ENCODE measurements at regions not wholly inside any gene's neighbourhood (a gene's known extent, or its start where the extent isn't known, plus 50 kb on each side); places are given as distances from the start of the nearest gene placed in this dataset.

DNA sequence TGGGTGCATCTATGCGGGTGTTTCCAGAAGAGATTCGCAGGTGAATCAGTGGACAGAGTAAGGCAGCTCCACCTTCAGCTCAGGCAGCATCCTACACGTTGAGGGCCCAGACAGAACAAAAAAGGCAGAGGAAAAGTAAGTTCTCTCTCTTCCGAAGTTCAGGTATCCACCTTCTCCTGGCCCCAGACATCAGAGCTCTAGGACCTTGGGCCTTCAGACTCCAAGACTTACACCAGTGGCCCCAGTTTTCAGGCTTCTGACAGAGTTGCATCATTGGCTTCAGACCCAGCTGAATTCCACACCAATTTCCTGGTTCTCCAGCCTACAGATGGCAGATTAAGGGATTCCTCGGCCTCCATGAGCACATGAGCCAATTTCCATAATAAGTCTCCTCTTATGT lies 102.2 kb upstream of the GPR26 start:
- Mint-ChIP-seq H3K4me1 (no peaks in the 10 kb centered on the region), H3K4me3 (no peak overlapping the region), H3K9me3 (no peaks in the 10 kb centered on the region), H3K36me3 (no peaks in the 10 kb centered on the region), H3K27ac (no peak overlapping the region), H3K27me3 (peaks cover 9% of the 10 kb centered on the region)
- H3K27ac ChIP-seq (ENCODE audit: insufficient read depth, low read length, poor library complexity, severe bottlenecking), result no peak overlapping the region
- H3K4me1 ChIP-seq (ENCODE audit: control insufficient read depth, insufficient read depth, low read length, poor library complexity, severe bottlenecking), result no peaks in the 10 kb centered on the region
- H3K36me3 ChIP-seq (ENCODE audit: control insufficient read depth, insufficient read depth, low read length), result no peaks in the 10 kb centered on the region
- no peak for ATAC-seq (ENCODE audit: low read depth in 2 of 2)
- no peak for DNase-seq
- H3K9me3 ChIP-seq (ENCODE audit: control insufficient read depth in 2 of 2, low read length in 2 of 2), result no peaks in the 10 kb centered on the region
- no peaks in the 10 kb centered on the region for H3K27me3 ChIP-seq (ENCODE audit: control insufficient read depth, insufficient read depth, low read length)
- H3K4me3 ChIP-seq (ENCODE audit: low read depth, low read length), result no peak overlapping the region

DNA sequence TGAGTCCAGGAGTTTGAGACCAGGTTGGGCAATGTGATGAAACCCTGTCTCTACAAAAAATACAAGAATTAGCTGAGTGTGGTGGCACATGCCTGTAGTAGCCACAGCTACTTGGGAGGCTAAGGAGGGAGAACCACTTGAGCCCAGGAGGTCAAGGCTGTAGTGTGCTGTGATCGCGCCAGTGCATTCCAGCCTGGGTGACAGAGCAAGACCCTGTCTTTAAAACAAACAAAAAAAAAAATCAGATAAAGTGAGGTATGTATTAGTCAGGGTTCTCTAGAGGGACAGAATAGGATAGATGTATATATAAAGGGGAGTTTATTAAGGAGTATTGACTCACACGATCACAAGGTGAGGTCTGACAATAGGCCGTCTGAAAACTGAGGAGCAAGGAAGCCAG lies 101.5 kb upstream of the GPR26 start:
- peaks cover 9% of the 10 kb centered on the region for H3K27me3 Mint-ChIP-seq
- no peaks in the 10 kb centered on the region for H3K9me3 ChIP-seq (ENCODE audit: control insufficient read depth in 2 of 2, low read length in 2 of 2)
- no peaks in the 10 kb centered on the region for H3K9me3 Mint-ChIP-seq
- no peaks in the 10 kb centered on the region for H3K36me3 ChIP-seq (ENCODE audit: control insufficient read depth, insufficient read depth, low read length)
- no peaks in the 10 kb centered on the region for H3K4me1 Mint-ChIP-seq
- H3K27me3 ChIP-seq (ENCODE audit: control insufficient read depth, insufficient read depth, low read length), result no peaks in the 10 kb centered on the region
- H3K27ac ChIP-seq (ENCODE audit: insufficient read depth, low read length, poor library complexity, severe bottlenecking), result no peak overlapping the region
- H3K27ac Mint-ChIP-seq, result no peak overlapping the region
- ATAC-seq (ENCODE audit: low read depth in 2 of 2) (no peak), DNase-seq (no peak)
- H3K4me1 ChIP-seq (ENCODE audit: control insufficient read depth, insufficient read depth, low read length, poor library complexity, severe bottlenecking), result no peaks in the 10 kb centered on the region
- no peak overlapping the region for H3K4me3 ChIP-seq (ENCODE audit: low read depth, low read length)
- H3K4me3 Mint-ChIP-seq, result no peak overlapping the region
- H3K36me3 Mint-ChIP-seq, result no peaks in the 10 kb centered on the region

DNA sequence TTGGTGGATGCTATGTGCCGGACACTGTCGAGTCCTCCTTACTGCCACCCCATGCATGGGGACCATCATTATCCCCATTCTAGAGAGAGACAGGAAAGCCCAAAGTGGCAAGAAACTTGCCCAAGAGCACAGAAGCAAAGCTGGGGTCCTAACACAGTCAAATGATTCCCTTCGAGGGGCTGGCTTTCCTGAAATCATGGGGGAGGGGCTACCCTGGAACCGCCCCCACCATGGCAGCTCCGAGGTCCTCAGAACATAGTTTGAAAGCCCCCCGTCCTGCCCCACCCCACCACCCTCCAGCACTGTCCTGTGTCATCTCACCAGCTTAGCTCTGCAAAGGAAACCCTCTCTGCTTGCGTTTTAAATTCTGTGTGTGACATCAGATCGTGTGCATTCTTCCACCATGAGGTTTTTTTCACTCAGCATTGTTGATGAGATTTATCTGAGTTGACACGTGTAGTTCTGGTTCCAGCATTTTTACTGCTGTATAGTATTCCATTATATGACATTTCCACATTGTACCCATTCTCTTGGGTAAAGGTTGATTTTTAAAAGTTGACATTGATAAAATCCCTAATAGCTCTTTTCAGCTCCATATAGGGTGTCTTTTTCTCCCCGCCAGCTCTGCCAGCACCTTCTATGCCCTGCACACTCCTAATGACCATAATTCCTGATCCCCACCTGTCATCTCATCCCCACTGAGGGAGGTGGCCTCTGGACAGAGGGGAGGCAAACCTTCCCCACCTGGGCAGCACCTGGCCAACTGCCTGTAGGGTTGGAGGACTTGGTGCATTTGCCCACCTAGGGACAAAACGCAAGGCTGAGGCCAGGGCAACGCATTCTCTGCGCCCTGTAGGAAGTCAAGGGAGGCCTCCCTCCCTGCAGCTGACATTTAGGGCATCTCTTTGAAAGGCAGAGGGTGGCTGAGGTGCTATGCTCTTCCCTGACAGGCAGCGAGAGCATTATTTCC lies 100.2 kb upstream of the GPR26 start:
- ATAC-seq (ENCODE audit: low read depth in 2 of 2) (no peak), DNase-seq (no peak)
- Mint-ChIP-seq H3K27ac (no peak overlapping the region), H3K36me3 (no peaks in the 10 kb centered on the region), H3K9me3 (no peaks in the 10 kb centered on the region), H3K4me3 (no peak overlapping the region), H3K27me3 (peaks cover 9% of the 10 kb centered on the region), H3K4me1 (no peaks in the 10 kb centered on the region)
- Histone ChIP-seq H3K4me1 (ENCODE audit: control insufficient read depth, insufficient read depth, low read length, poor library complexity, severe bottlenecking) (no peaks in the 10 kb centered on the region), H3K4me3 (ENCODE audit: low read depth, low read length) (no peak overlapping the region), H3K36me3 (ENCODE audit: control insufficient read depth, insufficient read depth, low read length) (no peaks in the 10 kb centered on the region), H3K9me3 (ENCODE audit: control insufficient read depth in 2 of 2, low read length in 2 of 2) (no peaks in the 10 kb centered on the region), H3K27me3 (ENCODE audit: control insufficient read depth, insufficient read depth, low read length) (no peaks in the 10 kb centered on the region), H3K27ac (ENCODE audit: insufficient read depth, low read length, poor library complexity, severe bottlenecking) (no peak overlapping the region)

DNA sequence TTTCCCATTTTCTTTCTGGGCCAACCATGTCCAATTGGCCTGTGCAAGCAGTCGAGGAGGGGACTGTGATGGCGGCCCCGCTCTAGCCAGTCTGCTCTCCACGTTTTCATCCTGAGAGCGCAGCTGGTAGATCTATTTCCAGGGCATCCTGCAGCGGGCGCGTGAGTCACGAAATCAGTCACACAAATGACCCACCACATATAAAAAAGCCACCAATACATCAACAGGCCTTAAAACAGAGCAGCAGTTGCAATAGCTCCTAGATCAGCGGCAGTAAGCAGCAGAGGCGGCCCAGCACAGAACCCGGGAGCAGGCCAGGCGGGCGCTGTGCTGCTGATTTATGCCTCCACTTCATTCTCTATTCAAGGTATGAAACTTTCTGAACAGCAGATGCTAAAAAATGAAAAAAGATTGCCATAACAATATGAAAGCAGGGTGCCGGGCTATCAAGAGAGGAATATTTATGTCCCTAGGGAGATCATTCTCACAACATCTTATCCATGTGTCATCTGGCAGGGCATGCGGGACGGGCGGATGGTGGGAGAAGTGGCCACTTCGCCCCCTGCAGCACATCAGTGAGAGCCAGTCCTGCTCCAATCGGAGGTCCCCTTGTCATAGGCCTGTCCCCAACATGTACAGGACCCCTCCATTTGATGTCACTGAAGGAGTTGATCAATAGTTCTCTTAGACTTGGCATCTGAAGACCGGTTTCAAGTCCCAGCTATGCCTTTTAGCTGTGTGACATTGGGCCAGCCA lies 98.0 kb upstream of the GPR26 start:
- no peaks in the 10 kb centered on the region for H3K9me3 Mint-ChIP-seq
- H3K27me3 ChIP-seq (ENCODE audit: control insufficient read depth, insufficient read depth, low read length), result no peaks in the 10 kb centered on the region
- H3K27ac ChIP-seq (ENCODE audit: insufficient read depth, low read length, poor library complexity, severe bottlenecking), result no peak overlapping the region
- no peak for ATAC-seq (ENCODE audit: low read depth in 2 of 2)
- H3K4me3 Mint-ChIP-seq, result no peak overlapping the region
- DNase-seq, result no peak
- no peaks in the 10 kb centered on the region for H3K36me3 Mint-ChIP-seq
- no peaks in the 10 kb centered on the region for H3K4me1 ChIP-seq (ENCODE audit: control insufficient read depth, insufficient read depth, low read length, poor library complexity, severe bottlenecking)
- no peaks in the 10 kb centered on the region for H3K36me3 ChIP-seq (ENCODE audit: control insufficient read depth, insufficient read depth, low read length)
- no peaks in the 10 kb centered on the region for H3K9me3 ChIP-seq (ENCODE audit: control insufficient read depth in 2 of 2, low read length in 2 of 2)
- peaks cover 11% of the 10 kb centered on the region for H3K27me3 Mint-ChIP-seq
- no peak overlapping the region for H3K27ac Mint-ChIP-seq
- no peaks in the 10 kb centered on the region for H3K4me1 Mint-ChIP-seq
- H3K4me3 ChIP-seq (ENCODE audit: low read depth, low read length), result no peak overlapping the region

DNA sequence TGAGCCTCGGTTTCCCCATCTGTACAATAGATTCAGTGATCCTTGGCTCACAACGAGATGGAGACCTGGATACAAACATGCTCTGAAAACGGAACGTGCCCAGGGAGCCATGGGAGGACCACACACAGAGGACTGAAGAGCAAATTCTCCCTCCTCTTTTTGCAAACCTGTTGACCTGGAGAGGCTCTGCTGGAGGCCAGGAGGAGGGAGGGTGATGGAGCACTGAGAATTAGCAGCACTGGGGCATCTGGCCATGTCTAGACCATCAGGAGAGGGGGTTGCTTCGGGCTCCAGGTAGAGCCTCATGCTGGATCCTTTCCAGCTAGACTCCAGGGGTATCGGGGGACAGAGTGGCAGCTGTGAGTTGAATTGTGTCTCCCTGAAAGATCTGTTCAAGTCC lies 97.4 kb upstream of the GPR26 start:
- Histone ChIP-seq H3K4me3 (ENCODE audit: low read depth, low read length) (no peak overlapping the region), H3K4me1 (ENCODE audit: control insufficient read depth, insufficient read depth, low read length, poor library complexity, severe bottlenecking) (no peaks in the 10 kb centered on the region), H3K27ac (ENCODE audit: insufficient read depth, low read length, poor library complexity, severe bottlenecking) (no peak overlapping the region), H3K36me3 (ENCODE audit: control insufficient read depth, insufficient read depth, low read length) (no peaks in the 10 kb centered on the region), H3K9me3 (ENCODE audit: control insufficient read depth in 2 of 2, low read length in 2 of 2) (no peaks in the 10 kb centered on the region), H3K27me3 (ENCODE audit: control insufficient read depth, insufficient read depth, low read length) (no peaks in the 10 kb centered on the region)
- Mint-ChIP-seq H3K4me1 (no peaks in the 10 kb centered on the region), H3K9me3 (no peaks in the 10 kb centered on the region), H3K27me3 (peaks cover 15% of the 10 kb centered on the region), H3K36me3 (no peaks in the 10 kb centered on the region), H3K4me3 (no peak overlapping the region), H3K27ac (no peak overlapping the region)
- DNase-seq (no peak), ATAC-seq (ENCODE audit: low read depth in 2 of 2) (no peak)

DNA sequence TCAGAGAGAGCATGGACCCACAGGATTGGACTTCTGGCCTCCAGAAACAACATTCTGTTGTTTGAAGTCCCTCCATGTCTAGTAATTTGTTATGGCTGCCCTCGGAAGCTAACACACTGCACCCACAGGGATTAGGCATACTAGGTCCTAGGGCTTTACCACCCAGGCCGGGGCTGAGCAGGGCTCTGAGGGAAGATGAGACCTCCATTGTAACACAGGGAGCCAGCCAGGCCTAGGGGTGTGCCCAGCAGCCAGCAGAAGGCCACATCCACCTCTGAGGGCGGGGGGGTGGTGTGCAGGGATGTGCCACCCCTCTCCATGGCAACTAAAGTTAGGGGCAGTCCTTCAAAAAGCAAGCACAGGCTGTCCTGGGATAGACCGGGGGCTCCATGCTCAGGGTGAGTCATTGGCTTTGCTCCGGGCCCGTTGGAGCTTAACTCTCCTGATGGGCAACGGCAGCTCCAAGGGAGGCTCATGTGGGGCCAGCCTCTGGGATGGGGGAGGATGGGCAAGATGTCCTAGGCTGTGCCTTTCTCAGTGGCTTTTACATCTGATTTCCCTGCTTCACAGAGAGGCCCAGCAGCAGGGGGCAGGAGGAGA lies 96.6 kb upstream of the GPR26 start:
- no peaks in the 10 kb centered on the region for H3K9me3 ChIP-seq (ENCODE audit: control insufficient read depth in 2 of 2, low read length in 2 of 2)
- H3K27ac ChIP-seq (ENCODE audit: insufficient read depth, low read length, poor library complexity, severe bottlenecking), result no peak overlapping the region
- Mint-ChIP-seq H3K4me3 (no peak overlapping the region), H3K4me1 (no peaks in the 10 kb centered on the region), H3K27me3 (peaks cover 15% of the 10 kb centered on the region), H3K36me3 (no peaks in the 10 kb centered on the region), H3K27ac (no peak overlapping the region), H3K9me3 (no peaks in the 10 kb centered on the region)
- H3K4me1 ChIP-seq (ENCODE audit: control insufficient read depth, insufficient read depth, low read length, poor library complexity, severe bottlenecking), result no peaks in the 10 kb centered on the region
- no peaks in the 10 kb centered on the region for H3K27me3 ChIP-seq (ENCODE audit: control insufficient read depth, insufficient read depth, low read length)
- no peak for ATAC-seq (ENCODE audit: low read depth in 2 of 2)
- no peak overlapping the region for H3K4me3 ChIP-seq (ENCODE audit: low read depth, low read length)
- DNase-seq, result no peak
- no peaks in the 10 kb centered on the region for H3K36me3 ChIP-seq (ENCODE audit: control insufficient read depth, insufficient read depth, low read length)

DNA sequence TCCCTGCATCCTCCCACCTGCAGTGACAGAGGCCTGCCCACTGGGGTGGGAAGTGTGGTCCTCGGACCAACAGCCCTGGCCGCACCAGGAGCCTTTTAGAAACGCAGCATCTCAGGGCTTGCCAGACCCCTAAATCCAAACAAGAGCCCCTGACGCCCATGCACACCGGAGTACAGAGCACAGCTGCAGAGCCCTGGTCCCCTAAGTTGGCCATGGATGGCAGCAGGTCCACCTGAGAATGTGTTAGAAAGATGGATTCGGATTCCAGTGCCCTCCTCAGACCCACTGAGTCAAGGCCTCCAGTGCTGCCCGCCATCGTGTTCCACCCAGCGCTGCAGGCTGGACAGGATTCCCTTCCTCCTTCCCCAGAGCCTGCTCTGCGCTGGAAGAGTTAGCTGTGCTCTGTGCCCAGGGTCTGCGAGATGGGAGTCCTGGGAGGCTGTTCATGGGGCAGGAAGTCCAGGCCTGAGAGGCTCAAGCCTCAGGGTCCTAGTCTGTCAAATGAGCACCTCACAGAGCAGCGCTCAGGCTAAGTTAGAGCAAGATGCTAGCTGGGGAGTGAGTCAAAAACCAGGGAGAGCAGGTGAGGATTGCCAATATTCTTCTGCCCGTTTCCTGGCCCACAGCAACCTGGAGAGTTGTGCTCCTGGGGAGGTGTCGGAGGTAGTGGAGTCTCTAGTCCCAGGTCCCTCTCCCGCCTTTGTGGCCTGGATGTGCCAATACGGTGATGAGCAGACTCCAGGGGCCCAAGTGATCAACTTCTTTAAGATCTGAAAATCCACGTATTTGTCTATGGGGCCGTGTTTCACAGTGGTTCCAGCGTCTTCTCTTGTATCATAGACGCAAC lies 95.9 kb upstream of the GPR26 start:
- Mint-ChIP-seq H3K4me1 (no peaks in the 10 kb centered on the region), H3K36me3 (no peaks in the 10 kb centered on the region), H3K9me3 (no peaks in the 10 kb centered on the region), H3K27ac (no peak overlapping the region), H3K27me3 (peaks cover 15% of the 10 kb centered on the region), H3K4me3 (no peak overlapping the region)
- H3K27ac ChIP-seq (ENCODE audit: insufficient read depth, low read length, poor library complexity, severe bottlenecking), result no peak overlapping the region
- DNase-seq, result no peak
- H3K27me3 ChIP-seq (ENCODE audit: control insufficient read depth, insufficient read depth, low read length), result no peaks in the 10 kb centered on the region
- ATAC-seq (ENCODE audit: low read depth in 2 of 2), result no peak
- H3K9me3 ChIP-seq (ENCODE audit: control insufficient read depth in 2 of 2, low read length in 2 of 2), result no peaks in the 10 kb centered on the region
- H3K4me1 ChIP-seq (ENCODE audit: control insufficient read depth, insufficient read depth, low read length, poor library complexity, severe bottlenecking), result no peaks in the 10 kb centered on the region
- H3K36me3 ChIP-seq (ENCODE audit: control insufficient read depth, insufficient read depth, low read length), result no peaks in the 10 kb centered on the region
- H3K4me3 ChIP-seq (ENCODE audit: low read depth, low read length), result no peak overlapping the region
